IMR-90 (cell line): ENCODE measurements at regions not wholly inside any gene's neighbourhood (a gene's known extent, or its start where the extent isn't known, plus 50 kb on each side); places are given as distances from the start of the nearest gene placed in this dataset.

Source experiments
- ATAC-seq: fragments of 200-7000 bp; cut with Tn5 transposase; 2 replicates; pipeline ENCODE4 v1.9.1; 2020; ENCODE audit warnings: low read depth, mild to moderate bottlenecking, moderate library complexity
- BruUV-seq: library from RNA; stranded (reverse); fragments of 400-500 nt; replicated peaks from 2 replicates; lab custom pipeline; 2021; lab: Mats Ljungman, UMichigan
- CTCF ChIA-PET: fragments of 300-600 bp; formaldehyde crosslinking; extraction: SDS; loops from one replicate; lab custom pipeline; 2021; ENCODE audit warnings: antibody characterized with exemption; lab: Yijun Ruan, JAX
- POLR2A ChIA-PET: fragments of 300-600 bp; sonication (Branson Sonifier 250); formaldehyde crosslinking; loops from one replicate; lab custom pipeline; 2022; ENCODE audit warnings: antibody characterized with exemption; ENCODE audit not compliant: unreplicated experiment; lab: Charles Lee
- DNase-seq: peaks from one replicate; pipeline ENCODE4 v3.0.0; 2013
- H2AFZ ChIP-seq: replicated peaks from 2 replicates; pipeline ENCODE3; 2013; ENCODE audit warnings: low read length, mild to moderate bottlenecking; ENCODE audit not compliant: poor library complexity
- H2AK5ac ChIP-seq: 2 replicates; pipeline ENCODE4 v1.6.1; 2013; ENCODE audit warnings: low read depth, low read length, inconsistent platforms
- H2AK9ac ChIP-seq: replicated peaks from 2 replicates; pipeline ENCODE3; 2013; ENCODE audit warnings: mild to moderate bottlenecking, low read depth, low read length, moderate library complexity; ENCODE audit not compliant: poor library complexity
- H2BK120ac ChIP-seq: 2 replicates; pipeline ENCODE4 v1.6.1; 2013; ENCODE audit warnings: low read depth, low read length, inconsistent platforms
- H2BK15ac ChIP-seq: 3 replicates; pipeline ENCODE4 v1.6.1; 2013; ENCODE audit warnings: low read depth, low read length, inconsistent platforms
- H2BK20ac ChIP-seq: 2 replicates; pipeline ENCODE4 v1.6.1; 2013; ENCODE audit warnings: low read depth, mild to moderate bottlenecking, inconsistent platforms, low read length, moderate library complexity
- H2BK5ac ChIP-seq: 2 replicates; pipeline ENCODE4 v1.6.1; 2013; ENCODE audit warnings: mild to moderate bottlenecking, low read depth, low read length, inconsistent platforms; ENCODE audit not compliant: poor library complexity, severe bottlenecking
- H3K14ac ChIP-seq: replicated peaks from 2 replicates; pipeline ENCODE4 v1.6.1; 2013; ENCODE audit warnings: low read depth, low read length, inconsistent platforms
- H3K18ac ChIP-seq: 2 replicates; pipeline ENCODE4 v1.6.1; 2013; ENCODE audit warnings: low read depth, low read length, control low read depth
- H3K23ac ChIP-seq: 2 replicates; pipeline ENCODE4 v1.6.1; 2013; ENCODE audit warnings: low read depth, low read length, inconsistent platforms
- H3K27ac ChIP-seq: 2 replicates; pipeline ENCODE4 v1.5.1; 2013; ENCODE audit warnings: mild to moderate bottlenecking, control low read depth, low read length; ENCODE audit not compliant: insufficient read depth
- H3K27me3 ChIP-seq: 2 replicates; pipeline ENCODE4 v1.6.1; 2013; ENCODE audit warnings: low read length; ENCODE audit not compliant: control insufficient read depth, insufficient read depth
- H3K36me3 ChIP-seq: 2 replicates; pipeline ENCODE4 v1.6.1; 2013; ENCODE audit warnings: low read length, mixed read lengths; ENCODE audit not compliant: control insufficient read depth, insufficient read depth
- H3K4ac ChIP-seq: 2 replicates; pipeline ENCODE4 v1.6.1; 2013; ENCODE audit warnings: low read depth, low read length, inconsistent platforms
- H3K4me1 ChIP-seq: 2 replicates; pipeline ENCODE4 v1.6.1; 2013; ENCODE audit warnings: low read length, mixed read lengths; ENCODE audit not compliant: control insufficient read depth, insufficient read depth
- H3K4me2 ChIP-seq: 2 replicates; pipeline ENCODE4 v1.6.1; 2013; ENCODE audit warnings: low read depth, mild to moderate bottlenecking, control low read depth, low read length, moderate library complexity
- H3K4me3 ChIP-seq: 2 replicates; pipeline ENCODE4 v1.5.1; 2013; ENCODE audit warnings: low read depth, mild to moderate bottlenecking, control low read depth, low read length, moderate library complexity; ENCODE audit not compliant: insufficient read depth
- H3K56ac ChIP-seq: 2 replicates; pipeline ENCODE4 v1.6.1; 2013; ENCODE audit warnings: low read length, inconsistent platforms; ENCODE audit not compliant: insufficient read depth; ENCODE audit errors: extremely low read depth
- H3K79me1 ChIP-seq, 2 experiments: 2 replicates each; pipeline ENCODE4 v1.6.1; 2013; ENCODE audit warnings: low read length in 2 of 2, inconsistent platforms in 1 of 2, low read depth in 1 of 2
- H3K9ac ChIP-seq: 2 replicates; pipeline ENCODE4 v1.6.1; 2013; ENCODE audit warnings: low read depth, low read length, control low read depth
- H3K9me1 ChIP-seq: 2 replicates; pipeline ENCODE4 v1.6.1; 2013; ENCODE audit warnings: low read length, inconsistent platforms; ENCODE audit not compliant: insufficient read depth
- H3K9me3 ChIP-seq: 2 replicates; pipeline ENCODE4 v1.6.1; 2013; ENCODE audit warnings: low read length; ENCODE audit not compliant: control insufficient read depth, insufficient read depth
- H4K20me1 ChIP-seq: 2 replicates; pipeline ENCODE4 v1.6.1; 2013; ENCODE audit warnings: low read length, inconsistent platforms; ENCODE audit not compliant: insufficient read depth
- H4K5ac ChIP-seq: 2 replicates; pipeline ENCODE4 v1.6.1; 2013; ENCODE audit warnings: mild to moderate bottlenecking, low read depth, low read length, control low read depth
- H4K8ac ChIP-seq, 2 experiments: 2 replicates each; pipeline ENCODE4 v1.6.1; 2013; ENCODE audit warnings: low read depth in 2 of 2, low read length in 2 of 2, control low read depth in 1 of 2, inconsistent platforms in 1 of 2
- H4K91ac ChIP-seq: 2 replicates; pipeline ENCODE4 v1.6.1; 2013; ENCODE audit warnings: low read depth, low read length, inconsistent platforms; ENCODE audit not compliant: insufficient read depth
- BHLHE40 ChIP-seq: fragments of 150-350 bp; IDR thresholded peaks from 2 replicates; pipeline ENCODE4 v1.6.1; 2016; ENCODE audit warnings: mild to moderate bottlenecking, low read depth, low read length
- CEBPB ChIP-seq: IDR thresholded peaks from 2 replicates; pipeline ENCODE4 v1.6.1; 2012; ENCODE audit warnings: low read depth, low read length, improper control_type of control experiment
- CHD1 ChIP-seq: IDR thresholded peaks from 2 replicates; pipeline ENCODE4 v1.6.1; 2012; ENCODE audit warnings: low read depth, low read length, improper control_type of control experiment
- FOS ChIP-seq: fragments of 150-350 bp; IDR thresholded peaks from 2 replicates; pipeline ENCODE4 v1.6.1; 2016; ENCODE audit warnings: low read depth, low read length
- MAFK ChIP-seq: IDR thresholded peaks from 2 replicates; pipeline ENCODE4 v1.6.1; 2012; ENCODE audit warnings: low read depth, low read length, improper control_type of control experiment
- MAZ ChIP-seq: IDR thresholded peaks from 2 replicates; pipeline ENCODE4 v1.6.1; 2012; ENCODE audit warnings: low read depth, mild to moderate bottlenecking, low read length, improper control_type of control experiment, moderate library complexity, borderline replicate concordance
- RFX5 ChIP-seq: IDR thresholded peaks from 2 replicates; pipeline ENCODE4 v1.8.0; 2012; ENCODE audit warnings: low read depth, mild to moderate bottlenecking, low read length, moderate library complexity
- SMC3 ChIP-seq: fragments of 150-350 bp; IDR thresholded peaks from 2 replicates; pipeline ENCODE4 v1.6.1; 2016; ENCODE audit warnings: low read depth, mild to moderate bottlenecking, antibody characterized with exemption, low read length, moderate library complexity
- WGBS, 2 experiments: methylation state at CpG; one replicate each; pipeline versions ENCODE4 v1.1.5 to v1.1.7; 2013; ENCODE audit warnings: missing lambda C conversion rate in 2 of 2; ENCODE audit not compliant: insufficient read length in 1 of 2; ENCODE audit errors: extremely low coverage in 2 of 2; 5-methylcytosine and 5-hydroxymethylcytosine counted together
- dilution Hi-C: fragments of 300-500 bp; cut with HindIII; formaldehyde crosslinking; loops from one replicate; pipeline ENCODE4 v1.14.3; 2018; ENCODE audit warnings: low sequenced_read_pairs; ENCODE audit not compliant: unreplicated experiment
- in situ Hi-C: fragments of 300-500 bp; cut with MboI; formaldehyde crosslinking; loops from 3 replicates; pipeline ENCODE4 v1.14.3; 2019; ENCODE audit warnings: low sequenced_read_pairs, inconsistent platforms, mixed read lengths
- intact Hi-C: fragments of 100-400 bp; cut with micrococcal nuclease; formaldehyde crosslinking; loops from 2 replicates; pipeline ENCODE4 v1.10.0; 2022
- TF ChIP-seq, protein P1 (sequence below): fragments of 150-350 bp; IDR thresholded peaks from 2 replicates; pipeline ENCODE4 v1.6.1; 2016; ENCODE audit warnings: low read depth, mild to moderate bottlenecking, low read length, moderate library complexity, borderline replicate concordance
- TF ChIP-seq, protein P2 (sequence below): fragments of 150-350 bp; IDR thresholded peaks from 2 replicates; pipeline ENCODE4 v1.6.1; 2017; ENCODE audit warnings: mild to moderate bottlenecking, antibody characterized with exemption, low read length, low read depth
- TF ChIP-seq, protein P3 (sequence below): conservative IDR thresholded peaks from 2 replicates; pipeline ENCODE4 v1.5.1; 2012; ENCODE audit warnings: mild to moderate bottlenecking, low read depth, low read length, improper control_type of control experiment

DNA sequence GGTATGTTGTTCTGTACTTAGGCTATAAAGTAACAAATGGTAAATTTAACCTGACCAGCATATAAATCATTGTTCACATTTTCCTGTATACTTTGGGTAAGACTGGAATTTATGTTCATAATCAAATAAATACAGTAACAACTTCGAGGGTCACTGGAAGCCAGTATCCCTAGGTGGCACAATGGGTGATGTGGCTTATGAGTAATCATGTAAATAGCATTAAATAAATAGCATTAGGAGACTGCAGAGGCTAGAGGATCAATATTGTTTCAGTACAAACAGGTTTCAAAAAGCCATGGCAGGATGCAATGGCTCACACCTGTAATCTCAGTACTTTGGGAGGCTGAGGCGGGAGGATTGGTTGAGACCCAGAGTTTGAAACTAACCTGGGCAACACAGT, 690.6 kb downstream of the SLC4A3 start:
- Histone ChIP-seq H3K9me3 (no peaks in the 10 kb centered on the region), H3K4ac (no peak overlapping the region), H3K4me3 (no peak overlapping the region), H3K56ac (no peak overlapping the region), H3K18ac (no peak overlapping the region), H2AFZ (no peak overlapping the region), H2BK20ac (no peak overlapping the region), H4K8ac (no peak overlapping the region), H2AK5ac (no peak overlapping the region), H2BK5ac (no peak overlapping the region), H3K14ac (no peak overlapping the region), H4K91ac (no peak overlapping the region), H4K5ac (no peak overlapping the region), H3K27ac (no peak overlapping the region), H3K27me3 (no peaks in the 10 kb centered on the region), H2BK15ac (no peak overlapping the region), H3K9ac (no peak overlapping the region), H2AK9ac (no peak overlapping the region), H3K4me1 (no peaks in the 10 kb centered on the region), H3K9me1 (no peaks in the 10 kb centered on the region; the same call in 1 of the 2 replicates), H4K20me1 (no peaks in the 10 kb centered on the region), H3K4me2 (no peak overlapping the region), H3K36me3 (no peaks in the 10 kb centered on the region), H3K79me1 (no peaks in the 10 kb centered on the region), H3K23ac (no peak overlapping the region), H2BK120ac (no peak overlapping the region)
- dilution Hi-C loops = no loop called here
- BruUV-seq = no TSS peak
- CTCF ChIA-PET = no interaction called here
- ATAC-seq (no peak), DNase-seq (no peak)
- WGBS, 2 experiments = no CpG with 5 or more reads among the region's 2 CpGs
- TF ChIP-seq, protein P1, sequence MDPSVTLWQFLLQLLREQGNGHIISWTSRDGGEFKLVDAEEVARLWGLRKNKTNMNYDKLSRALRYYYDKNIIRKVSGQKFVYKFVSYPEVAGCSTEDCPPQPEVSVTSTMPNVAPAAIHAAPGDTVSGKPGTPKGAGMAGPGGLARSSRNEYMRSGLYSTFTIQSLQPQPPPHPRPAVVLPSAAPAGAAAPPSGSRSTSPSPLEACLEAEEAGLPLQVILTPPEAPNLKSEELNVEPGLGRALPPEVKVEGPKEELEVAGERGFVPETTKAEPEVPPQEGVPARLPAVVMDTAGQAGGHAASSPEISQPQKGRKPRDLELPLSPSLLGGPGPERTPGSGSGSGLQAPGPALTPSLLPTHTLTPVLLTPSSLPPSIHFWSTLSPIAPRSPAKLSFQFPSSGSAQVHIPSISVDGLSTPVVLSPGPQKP = no peak
- no peak for TF ChIP-seq BHLHE40
- no peak for TF ChIP-seq MAZ
- no peak for TF ChIP-seq CHD1
- no peak for TF ChIP-seq RFX5
- TF ChIP-seq, protein P2, sequence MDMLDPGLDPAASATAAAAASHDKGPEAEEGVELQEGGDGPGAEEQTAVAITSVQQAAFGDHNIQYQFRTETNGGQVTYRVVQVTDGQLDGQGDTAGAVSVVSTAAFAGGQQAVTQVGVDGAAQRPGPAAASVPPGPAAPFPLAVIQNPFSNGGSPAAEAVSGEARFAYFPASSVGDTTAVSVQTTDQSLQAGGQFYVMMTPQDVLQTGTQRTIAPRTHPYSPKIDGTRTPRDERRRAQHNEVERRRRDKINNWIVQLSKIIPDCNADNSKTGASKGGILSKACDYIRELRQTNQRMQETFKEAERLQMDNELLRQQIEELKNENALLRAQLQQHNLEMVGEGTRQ = no peak
- TF ChIP-seq, protein P3, sequence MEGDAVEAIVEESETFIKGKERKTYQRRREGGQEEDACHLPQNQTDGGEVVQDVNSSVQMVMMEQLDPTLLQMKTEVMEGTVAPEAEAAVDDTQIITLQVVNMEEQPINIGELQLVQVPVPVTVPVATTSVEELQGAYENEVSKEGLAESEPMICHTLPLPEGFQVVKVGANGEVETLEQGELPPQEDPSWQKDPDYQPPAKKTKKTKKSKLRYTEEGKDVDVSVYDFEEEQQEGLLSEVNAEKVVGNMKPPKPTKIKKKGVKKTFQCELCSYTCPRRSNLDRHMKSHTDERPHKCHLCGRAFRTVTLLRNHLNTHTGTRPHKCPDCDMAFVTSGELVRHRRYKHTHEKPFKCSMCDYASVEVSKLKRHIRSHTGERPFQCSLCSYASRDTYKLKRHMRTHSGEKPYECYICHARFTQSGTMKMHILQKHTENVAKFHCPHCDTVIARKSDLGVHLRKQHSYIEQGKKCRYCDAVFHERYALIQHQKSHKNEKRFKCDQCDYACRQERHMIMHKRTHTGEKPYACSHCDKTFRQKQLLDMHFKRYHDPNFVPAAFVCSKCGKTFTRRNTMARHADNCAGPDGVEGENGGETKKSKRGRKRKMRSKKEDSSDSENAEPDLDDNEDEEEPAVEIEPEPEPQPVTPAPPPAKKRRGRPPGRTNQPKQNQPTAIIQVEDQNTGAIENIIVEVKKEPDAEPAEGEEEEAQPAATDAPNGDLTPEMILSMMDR = no peak
- no peak for TF ChIP-seq MAFK
- no peak for TF ChIP-seq SMC3
- TF ChIP-seq FOS = no peak
- no peak for TF ChIP-seq CEBPB
- intact Hi-C loops = no loop called here
- POLR2A ChIA-PET = no interaction called here
- in situ Hi-C loops = no loop called here
